MCF 10A (cell line): ENCODE measurements at regions not wholly inside any gene's neighbourhood (a gene's known extent, or its start where the extent isn't known, plus 50 kb on each side); places are given as distances from the start of the nearest gene placed in this dataset.

Source experiments
- BruUV-seq: library from RNA; stranded (reverse); fragments of 400-500 nt; replicated peaks from 2 replicates; lab custom pipeline; 2021; lab: Mats Ljungman, UMichigan
- CTCF ChIA-PET: fragments of 300-600 bp; sonication (Branson Sonifier 250); formaldehyde crosslinking; extraction: SDS; loops from one replicate; lab custom pipeline; 2021; ENCODE audit warnings: antibody characterized with exemption, inconsistent platforms; lab: Yijun Ruan, JAX
- POLR2A ChIA-PET: fragments of 300-600, 350-650 bp; sonication (Branson Sonifier 250); formaldehyde crosslinking; extraction: SDS; loops from one replicate; lab custom pipeline; 2020; ENCODE audit warnings: antibody characterized with exemption, inconsistent platforms; lab: Yijun Ruan, JAX
- DNase-seq: peaks from one replicate; pipeline ENCODE4 v3.0.0-alpha.2; 2018; ENCODE audit not compliant: unreplicated experiment
- H3K27ac Mint-ChIP-seq: one replicate; pipeline ENCODE4 v1.8.0; 2022; ENCODE audit warnings: mild to moderate bottlenecking, low read depth, mixed read lengths; ENCODE audit not compliant: unreplicated experiment
- H3K27me3 Mint-ChIP-seq: one replicate; pipeline ENCODE4 v1.8.0; 2022; ENCODE audit warnings: mixed read lengths; ENCODE audit not compliant: insufficient read depth, unreplicated experiment
- H3K36me3 Mint-ChIP-seq: one replicate; pipeline ENCODE4 v1.8.0; 2022; ENCODE audit warnings: mild to moderate bottlenecking, moderate library complexity, mixed read lengths; ENCODE audit not compliant: insufficient read depth, unreplicated experiment
- H3K4me1 Mint-ChIP-seq: one replicate; pipeline ENCODE4 v1.8.0; 2022; ENCODE audit warnings: mixed read lengths; ENCODE audit not compliant: insufficient read depth, unreplicated experiment
- H3K4me3 Mint-ChIP-seq: one replicate; pipeline ENCODE4 v1.8.0; 2022; ENCODE audit warnings: mild to moderate bottlenecking, moderate library complexity, mixed read lengths; ENCODE audit not compliant: unreplicated experiment
- H3K9me3 Mint-ChIP-seq: one replicate; pipeline ENCODE4 v1.8.0; 2022; ENCODE audit warnings: mixed read lengths; ENCODE audit not compliant: unreplicated experiment
- CTCF ChIP-seq: fragments of 200-600 bp; IDR thresholded peaks from one replicate; pipeline ENCODE4 v1.8.0; 2022; ENCODE audit warnings: antibody characterized with exemption, mild to moderate bottlenecking; ENCODE audit not compliant: unreplicated experiment
- intact Hi-C: fragments of 100-400 bp; cut with micrococcal nuclease; formaldehyde crosslinking; loops from 2 replicates; pipeline ENCODE4 v1.14.1; 2022

- Mint-ChIP-seq H3K4me1 (no peaks in the 10 kb centered on the region), H3K27ac (no peak overlapping the region), H3K36me3 (no peaks in the 10 kb centered on the region), H3K9me3 (peaks cover 11% of the 10 kb centered on the region), H3K27me3 (no peaks in the 10 kb centered on the region), H3K4me3 (no peak overlapping the region)
- no TSS peak for BruUV-seq
- no peak for DNase-seq
- ChIA-PET CTCF (no interaction called here), POLR2A (no interaction called here)
- no peak for TF ChIP-seq CTCF
- intact Hi-C loops, result no loop called here
Observed at GRCh38 chr6:65818576-65818975, 111.5 kb upstream of the EYS start.

GRCh38 chr6:65816991-65817390, 110.0 kb upstream of the EYS start:
- TF ChIP-seq CTCF, result no peak
- intact Hi-C loops, result no loop called here
- no peaks in the 10 kb centered on the region for H3K27me3 Mint-ChIP-seq
- BruUV-seq, result no TSS peak
- DNase-seq, result no peak
- CTCF ChIA-PET, result interaction anchor here (0.7 kb wide), 1 partner anchor 11 kb away, joined by 3 read pairs; no protein-coding TSS in a partner anchor
- H3K4me3 Mint-ChIP-seq, result no peak overlapping the region
- H3K36me3 Mint-ChIP-seq, result no peaks in the 10 kb centered on the region
- no peak overlapping the region for H3K27ac Mint-ChIP-seq
- POLR2A ChIA-PET, result no interaction called here
- H3K4me1 Mint-ChIP-seq, result no peaks in the 10 kb centered on the region
- H3K9me3 Mint-ChIP-seq, result peaks cover 11% of the 10 kb centered on the region

GRCh38 chr6:65814071-65814470, 107.0 kb upstream of the EYS start:
- no peak for DNase-seq
- ChIA-PET CTCF (no interaction called here), POLR2A (interaction anchor here (1.6 kb wide), 1 partner anchor 9 kb away, joined by 4 read pairs; no protein-coding TSS in a partner anchor)
- TF ChIP-seq CTCF, result no peak
- Mint-ChIP-seq H3K4me1 (no peaks in the 10 kb centered on the region), H3K27ac (no peak overlapping the region), H3K36me3 (no peaks in the 10 kb centered on the region), H3K9me3 (no peaks in the 10 kb centered on the region), H3K27me3 (no peaks in the 10 kb centered on the region), H3K4me3 (no peak overlapping the region)
- intact Hi-C loops, result no loop called here
- no TSS peak for BruUV-seq

- POLR2A ChIA-PET, result no interaction called here
- DNase-seq, result no peak
- no TSS peak for BruUV-seq
- H3K4me3 Mint-ChIP-seq, result no peak overlapping the region
- intact Hi-C loops, result no loop called here
- CTCF ChIA-PET, result no interaction called here
- H3K9me3 Mint-ChIP-seq, result no peaks in the 10 kb centered on the region
- no peaks in the 10 kb centered on the region for H3K4me1 Mint-ChIP-seq
- no peak for TF ChIP-seq CTCF
- H3K27me3 Mint-ChIP-seq, result no peaks in the 10 kb centered on the region
- no peaks in the 10 kb centered on the region for H3K36me3 Mint-ChIP-seq
- H3K27ac Mint-ChIP-seq, result no peak overlapping the region
Observed at GRCh38 chr6:65803186-65803585, 96.2 kb upstream of the EYS start.
